ENCODE measurements at regions not wholly inside any gene's neighbourhood (a gene's known extent, or its start where the extent isn't known, plus 50 kb on each side); places are given as distances from the start of the nearest gene placed in this dataset.

DNA sequence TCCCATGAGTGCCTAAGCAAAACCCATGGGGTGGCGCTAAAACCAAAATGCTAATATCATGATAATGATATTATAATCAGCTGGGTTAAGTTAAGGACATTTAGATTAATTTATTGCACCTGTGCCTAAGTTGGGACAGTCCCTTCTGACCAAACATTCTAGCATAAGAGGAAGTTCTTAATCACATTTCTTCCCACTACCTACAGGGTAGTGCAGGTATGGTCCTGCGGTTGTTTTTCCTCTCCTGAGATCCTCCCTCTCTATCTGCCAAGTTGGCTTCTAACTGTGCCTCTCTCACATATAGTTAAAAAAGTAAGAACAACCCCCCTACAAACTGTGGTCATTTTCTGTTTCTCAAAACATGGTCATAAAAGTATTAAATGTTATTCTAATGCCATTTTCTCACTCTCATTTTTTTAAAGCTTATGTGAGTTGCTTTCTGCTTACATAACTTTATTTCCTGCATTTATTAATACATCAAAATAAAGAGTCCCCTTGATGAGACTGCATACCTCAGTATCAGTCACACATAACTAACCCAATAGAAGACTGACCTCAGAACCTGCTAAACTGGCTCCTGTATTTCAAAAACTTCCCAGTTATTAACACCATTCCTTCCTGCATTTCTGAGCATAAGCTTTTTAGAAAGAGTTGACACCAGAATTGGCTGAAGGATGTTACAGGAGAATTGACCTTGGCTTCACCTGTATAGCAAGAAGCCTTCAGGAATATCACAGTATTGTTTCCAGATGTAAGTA is 1332.5 kb downstream of the FSTL5 start:
- Histone ChIP-seq H3K4me1 (ENCODE audit: insufficient read depth, low read length) (no peaks in the 10 kb centered on the region), H3K27ac (ENCODE audit: low read depth, low read length) (no peak overlapping the region), H3K36me3 (ENCODE audit: insufficient read depth, low read length) (no peaks in the 10 kb centered on the region), H3K4me3 (ENCODE audit: low read length) (no peak overlapping the region), H3K27me3 (ENCODE audit: insufficient read depth, low read length, poor library complexity, severe bottlenecking) (no peaks in the 10 kb centered on the region), H3K9me3 (ENCODE audit: low read length) (no peaks in the 10 kb centered on the region)
- Mint-ChIP-seq H3K27ac (no peak overlapping the region), H3K4me3 (no peak overlapping the region), H3K36me3 (no peaks in the 10 kb centered on the region), H3K9me3 (peaks cover 2 to 23% (median 6%) of the 10 kb centered on the region in 5 donors), H3K27me3 (no peaks in the 10 kb centered on the region), H3K4me1 (no peaks in the 10 kb centered on the region)
- POLR2A ChIA-PET, result no interaction called here
- CTCF ChIA-PET, result no interaction called here
- DNase-seq, result no peak

DNA sequence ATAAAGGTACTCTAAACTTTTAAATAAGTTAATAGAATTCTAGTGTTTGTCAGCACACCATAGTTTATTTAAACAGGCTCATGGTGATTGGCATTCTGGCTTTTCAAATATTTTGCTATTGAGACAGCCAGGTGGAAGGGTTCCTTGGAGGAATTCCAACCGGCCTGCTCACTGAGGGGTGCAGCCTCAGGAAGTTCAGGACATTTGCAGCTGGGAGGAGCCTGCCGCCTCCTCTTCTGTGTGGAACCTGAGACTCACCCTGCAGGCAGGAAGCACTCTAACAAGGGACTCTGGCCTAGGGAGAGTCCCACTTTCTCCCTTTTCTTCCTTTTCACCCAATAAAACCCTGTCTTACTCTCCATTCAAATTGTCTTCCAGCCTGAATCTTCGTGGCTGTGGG is 1328.0 kb downstream of the FSTL5 start:
- CTCF ChIA-PET, result no interaction called here
- Mint-ChIP-seq H3K27ac (no peak overlapping the region), H3K9me3 (peaks cover 0 to 21% (median 5%) of the 10 kb centered on the region in 5 donors), H3K4me3 (no peak overlapping the region), H3K27me3 (no peaks in the 10 kb centered on the region), H3K36me3 (no peaks in the 10 kb centered on the region), H3K4me1 (no peaks in the 10 kb centered on the region)
- Histone ChIP-seq H3K9me3 (ENCODE audit: low read length) (no peaks in the 10 kb centered on the region), H3K36me3 (ENCODE audit: insufficient read depth, low read length) (no peaks in the 10 kb centered on the region), H3K27me3 (ENCODE audit: insufficient read depth, low read length, poor library complexity, severe bottlenecking) (no peaks in the 10 kb centered on the region), H3K27ac (ENCODE audit: low read depth, low read length) (no peak overlapping the region), H3K4me3 (ENCODE audit: low read length) (no peak overlapping the region), H3K4me1 (ENCODE audit: insufficient read depth, low read length) (no peaks in the 10 kb centered on the region)
- no peak for DNase-seq
- POLR2A ChIA-PET, result no interaction called here

DNA sequence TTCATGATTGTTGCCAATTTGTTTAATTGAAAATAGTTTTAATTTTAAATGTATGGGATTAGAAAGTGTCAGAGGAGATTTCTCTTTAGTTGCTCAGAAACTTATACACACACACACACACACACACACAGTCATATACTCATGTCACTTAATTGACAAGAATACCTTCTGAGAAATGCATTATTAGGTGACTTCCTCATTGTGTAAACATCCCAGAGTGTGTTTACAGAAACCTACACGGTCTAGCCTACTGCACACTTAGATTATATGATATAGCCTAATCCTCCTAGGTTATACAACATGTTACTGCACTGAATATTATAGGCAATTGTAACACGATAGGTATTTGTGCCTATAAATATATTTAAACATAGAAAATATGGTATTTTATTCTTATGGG is 1327.4 kb downstream of the FSTL5 start:
- H3K36me3 Mint-ChIP-seq, result no peaks in the 10 kb centered on the region
- H3K27ac ChIP-seq (ENCODE audit: low read depth, low read length), result no peak overlapping the region
- POLR2A ChIA-PET, result no interaction called here
- H3K27me3 ChIP-seq (ENCODE audit: insufficient read depth, low read length, poor library complexity, severe bottlenecking), result no peaks in the 10 kb centered on the region
- CTCF ChIA-PET, result no interaction called here
- no peaks in the 10 kb centered on the region for H3K9me3 ChIP-seq (ENCODE audit: low read length)
- H3K27me3 Mint-ChIP-seq, result no peaks in the 10 kb centered on the region
- no peaks in the 10 kb centered on the region for H3K4me1 Mint-ChIP-seq
- no peaks in the 10 kb centered on the region for H3K4me1 ChIP-seq (ENCODE audit: insufficient read depth, low read length)
- DNase-seq, result no peak
- no peak overlapping the region for H3K27ac Mint-ChIP-seq
- H3K36me3 ChIP-seq (ENCODE audit: insufficient read depth, low read length), result no peaks in the 10 kb centered on the region
- no peak overlapping the region for H3K4me3 Mint-ChIP-seq
- H3K4me3 ChIP-seq (ENCODE audit: low read length), result no peak overlapping the region
- H3K9me3 Mint-ChIP-seq, result peaks cover 0 to 21% (median 5%) of the 10 kb centered on the region in 5 donors

DNA sequence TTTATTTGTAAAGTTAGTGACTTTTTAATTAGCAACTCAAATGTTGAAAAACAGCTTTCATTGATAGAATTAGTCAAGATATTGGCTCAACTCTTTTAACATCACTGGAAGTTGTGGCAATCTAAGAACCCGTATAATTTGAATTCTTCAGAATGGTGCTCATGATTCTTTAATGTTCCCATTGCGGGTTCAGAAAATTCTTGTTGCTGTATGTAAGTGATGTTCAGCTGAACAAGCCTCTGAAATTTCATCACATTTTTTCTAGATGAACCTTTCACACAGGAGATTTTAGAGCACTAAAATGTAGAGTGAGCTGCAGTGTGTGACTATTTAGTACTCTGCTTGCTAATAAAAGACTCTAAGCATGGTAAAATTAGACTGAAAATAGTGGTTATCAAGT is 1317.7 kb downstream of the FSTL5 start:
- Histone ChIP-seq H3K4me1 (ENCODE audit: insufficient read depth, low read length) (no peaks in the 10 kb centered on the region), H3K36me3 (ENCODE audit: insufficient read depth, low read length) (no peaks in the 10 kb centered on the region), H3K4me3 (ENCODE audit: low read length) (no peak overlapping the region), H3K9me3 (ENCODE audit: low read length) (no peaks in the 10 kb centered on the region), H3K27ac (ENCODE audit: low read depth, low read length) (no peak overlapping the region), H3K27me3 (ENCODE audit: insufficient read depth, low read length, poor library complexity, severe bottlenecking) (no peaks in the 10 kb centered on the region)
- H3K36me3 Mint-ChIP-seq, result no peaks in the 10 kb centered on the region
- peaks cover 0 to 41% (median 7%) of the 10 kb centered on the region in 5 donors for H3K9me3 Mint-ChIP-seq
- POLR2A ChIA-PET, result no interaction called here
- H3K4me1 Mint-ChIP-seq, result no peaks in the 10 kb centered on the region
- CTCF ChIA-PET, result no interaction called here
- peaks cover 0 to 2% of the 10 kb centered on the region in 2 donors for H3K27me3 Mint-ChIP-seq
- no peak overlapping the region for H3K27ac Mint-ChIP-seq
- H3K4me3 Mint-ChIP-seq, result no peak overlapping the region
- DNase-seq, result no peak

DNA sequence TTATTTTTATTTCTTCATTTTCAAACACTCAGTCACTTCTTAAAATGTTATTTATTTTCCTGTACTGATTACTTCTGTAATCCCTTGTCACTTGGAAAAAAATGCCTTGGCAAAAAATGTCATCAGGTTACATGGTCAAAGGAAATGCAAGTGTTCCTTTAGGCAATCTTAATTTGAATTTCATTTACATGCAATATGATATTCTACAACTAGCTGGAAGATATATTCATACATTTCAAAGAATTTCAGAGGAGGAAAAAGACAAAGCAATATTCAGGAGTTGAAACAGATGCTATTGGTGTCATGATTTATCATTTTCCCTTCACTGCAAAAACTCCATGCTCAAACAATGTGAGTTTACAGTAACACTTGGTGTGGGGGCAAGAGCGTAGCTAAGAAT is 1316.6 kb downstream of the FSTL5 start:
- Histone ChIP-seq H3K4me1 (ENCODE audit: insufficient read depth, low read length) (no peaks in the 10 kb centered on the region), H3K9me3 (ENCODE audit: low read length) (no peaks in the 10 kb centered on the region), H3K4me3 (ENCODE audit: low read length) (no peak overlapping the region), H3K27me3 (ENCODE audit: insufficient read depth, low read length, poor library complexity, severe bottlenecking) (no peaks in the 10 kb centered on the region), H3K27ac (ENCODE audit: low read depth, low read length) (no peak overlapping the region), H3K36me3 (ENCODE audit: insufficient read depth, low read length) (no peaks in the 10 kb centered on the region)
- POLR2A ChIA-PET, result no interaction called here
- Mint-ChIP-seq H3K27me3 (peaks cover 0 to 2% of the 10 kb centered on the region in 2 donors), H3K36me3 (no peaks in the 10 kb centered on the region), H3K4me1 (no peaks in the 10 kb centered on the region), H3K4me3 (no peak overlapping the region), H3K9me3 (peaks cover 0 to 39% (median 6%) of the 10 kb centered on the region in 5 donors), H3K27ac (no peak overlapping the region)
- CTCF ChIA-PET, result no interaction called here
- no peak for DNase-seq

DNA sequence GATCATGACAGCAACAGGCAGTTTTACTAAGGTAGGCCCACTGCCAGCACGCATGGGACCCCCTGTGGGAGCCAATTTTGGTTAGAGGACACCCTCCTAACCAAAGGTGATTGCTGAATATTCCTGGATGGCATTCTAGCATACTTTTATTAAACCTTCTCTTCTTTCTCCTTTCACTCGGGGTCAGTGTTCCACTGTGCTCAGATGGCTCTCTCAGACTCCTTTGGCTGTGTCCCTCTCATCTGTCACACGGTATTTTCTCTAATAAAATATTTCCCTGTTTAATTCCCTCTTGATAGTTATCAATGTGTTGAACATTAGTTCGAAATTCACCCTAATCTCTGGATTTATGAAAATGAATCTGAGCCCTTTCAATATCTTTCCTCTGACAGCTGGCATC is 1315.3 kb downstream of the FSTL5 start:
- CTCF ChIA-PET, result no interaction called here

DNA sequence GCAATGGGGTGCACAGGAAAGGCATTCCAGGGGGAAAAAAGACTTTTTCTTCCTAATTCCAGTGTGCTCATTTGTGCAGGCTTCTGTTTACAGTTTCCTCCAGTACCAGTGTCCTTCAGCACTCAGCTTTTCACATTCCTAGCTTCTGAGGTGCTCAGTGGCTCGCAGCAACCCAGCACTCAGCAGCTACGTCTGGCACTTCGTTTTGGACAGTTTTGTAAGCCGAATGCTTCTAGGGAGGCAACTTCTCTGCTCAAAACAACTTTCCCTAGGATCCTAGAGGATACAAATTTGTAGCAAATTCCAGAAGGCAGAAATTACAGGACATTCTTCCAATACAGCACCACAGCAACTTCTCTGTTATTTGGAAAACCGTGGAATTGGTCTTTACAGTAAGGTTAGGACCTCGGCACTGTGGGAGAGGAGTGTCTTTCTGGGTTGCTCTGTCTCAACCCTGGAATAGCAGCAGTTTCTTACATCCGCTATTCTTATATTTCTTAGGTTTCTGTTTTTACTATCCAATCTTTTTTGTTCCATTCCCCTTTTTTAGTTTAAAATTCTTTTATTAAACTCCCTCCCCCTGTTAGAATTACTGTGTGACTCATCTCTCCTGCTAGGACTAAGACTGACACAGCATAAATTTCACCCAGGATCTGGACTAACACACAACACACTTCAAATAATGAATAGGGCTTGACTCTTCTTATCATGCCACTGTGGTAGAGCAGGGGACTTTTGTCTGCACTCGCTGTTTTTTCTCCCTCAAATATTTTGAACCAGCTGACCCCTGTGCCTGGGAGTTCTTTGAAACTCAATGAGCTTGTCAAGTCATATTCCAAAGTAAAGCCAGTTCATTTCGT is 1314.7 kb downstream of the FSTL5 start:
- Mint-ChIP-seq H3K36me3 (no peaks in the 10 kb centered on the region), H3K4me1 (no peaks in the 10 kb centered on the region), H3K27ac (no peak overlapping the region), H3K27me3 (peaks cover 0 to 2% of the 10 kb centered on the region in 2 donors), H3K4me3 (no peak overlapping the region), H3K9me3 (peaks cover 0 to 32% (median 4%) of the 10 kb centered on the region in 5 donors)
- no peak for DNase-seq
- Histone ChIP-seq H3K4me1 (ENCODE audit: insufficient read depth, low read length) (no peaks in the 10 kb centered on the region), H3K27ac (ENCODE audit: low read depth, low read length) (no peak overlapping the region), H3K36me3 (ENCODE audit: insufficient read depth, low read length) (no peaks in the 10 kb centered on the region), H3K4me3 (ENCODE audit: low read length) (no peak overlapping the region), H3K9me3 (ENCODE audit: low read length) (no peaks in the 10 kb centered on the region), H3K27me3 (ENCODE audit: insufficient read depth, low read length, poor library complexity, severe bottlenecking) (no peaks in the 10 kb centered on the region)
- POLR2A ChIA-PET, result no interaction called here
- CTCF ChIA-PET, result no interaction called here

More for the DNA sequence above, 1315.3 kb downstream of the FSTL5 start:
- Histone ChIP-seq H3K27me3 (ENCODE audit: insufficient read depth, low read length, poor library complexity, severe bottlenecking) (no peaks in the 10 kb centered on the region), H3K4me3 (ENCODE audit: low read length) (no peak overlapping the region), H3K36me3 (ENCODE audit: insufficient read depth, low read length) (no peaks in the 10 kb centered on the region), H3K27ac (ENCODE audit: low read depth, low read length) (no peak overlapping the region), H3K4me1 (ENCODE audit: insufficient read depth, low read length) (no peaks in the 10 kb centered on the region), H3K9me3 (ENCODE audit: low read length) (no peaks in the 10 kb centered on the region)
- DNase-seq, result no peak
- Mint-ChIP-seq H3K27me3 (peaks cover 0 to 2% of the 10 kb centered on the region in 2 donors), H3K36me3 (no peaks in the 10 kb centered on the region), H3K27ac (no peak overlapping the region), H3K4me3 (no peak overlapping the region), H3K4me1 (no peaks in the 10 kb centered on the region), H3K9me3 (peaks cover 0 to 32% (median 4%) of the 10 kb centered on the region in 5 donors)
- POLR2A ChIA-PET, result no interaction called here

DNA sequence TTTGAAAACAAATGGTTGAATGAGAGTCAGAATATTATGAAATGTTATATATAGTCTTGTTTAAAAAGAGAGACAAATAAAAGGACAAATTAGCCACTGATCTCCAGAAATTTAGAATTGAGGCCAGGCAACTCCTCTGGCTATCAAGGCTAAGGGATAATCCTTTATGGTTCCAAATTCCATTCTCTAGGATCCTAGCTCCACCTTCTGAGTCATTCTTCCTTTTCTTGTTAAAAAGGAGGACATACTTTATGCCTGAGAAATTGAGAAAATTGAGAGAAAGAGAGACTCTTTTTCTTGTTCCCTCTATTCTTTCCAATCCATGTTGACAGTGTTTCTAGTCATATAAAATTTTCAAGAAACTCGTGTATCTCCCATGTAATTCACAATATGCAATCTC is 1299.5 kb downstream of the FSTL5 start:
- H3K4me1 Mint-ChIP-seq, result no peaks in the 10 kb centered on the region
- Histone ChIP-seq H3K27ac (ENCODE audit: low read depth, low read length) (no peak overlapping the region), H3K27me3 (ENCODE audit: insufficient read depth, low read length, poor library complexity, severe bottlenecking) (no peaks in the 10 kb centered on the region), H3K4me1 (ENCODE audit: insufficient read depth, low read length) (no peaks in the 10 kb centered on the region), H3K36me3 (ENCODE audit: insufficient read depth, low read length) (no peaks in the 10 kb centered on the region), H3K9me3 (ENCODE audit: low read length) (no peaks in the 10 kb centered on the region), H3K4me3 (ENCODE audit: low read length) (no peak overlapping the region)
- ChIA-PET POLR2A (no interaction called here), CTCF (no interaction called here)
- DNase-seq, result no peak
- no peak overlapping the region for H3K27ac Mint-ChIP-seq
- no peaks in the 10 kb centered on the region for H3K36me3 Mint-ChIP-seq
- H3K9me3 Mint-ChIP-seq, result peaks cover 8 to 32% (median 10%) of the 10 kb centered on the region in 5 donors
- H3K4me3 Mint-ChIP-seq, result no peak overlapping the region
- H3K27me3 Mint-ChIP-seq, result no peaks in the 10 kb centered on the region
